Ovary (tissue), 7 donors: ENCODE measurements at regions not wholly inside any gene's neighbourhood (a gene's known extent, or its start where the extent isn't known, plus 50 kb on each side); places are given as distances from the start of the nearest gene placed in this dataset.
"Not testable (repeated sequence)": the region's sequence is repeated elsewhere in the genome, so short reads cannot be mapped to it uniquely, and the experiment has no call there.

Experiments
- DNase-seq, 5 donors: peaks; one replicate each; pipeline ENCODE4 v3.0.0-alpha.2; 2019 to 2020
- H3K27ac ChIP-seq, 2 donors: fragments of 200-600 bp; one replicate each; pipeline versions ENCODE4 v1.5.1 to v1.8.0; 2019 to 2022
- H3K27me3 ChIP-seq: fragments of 200-600 bp; one replicate; pipeline ENCODE4 v1.8.0; 2022
- H3K36me3 ChIP-seq: fragments of 200-600 bp; sonication (generic); one replicate; pipeline ENCODE4 v1.5.1; 2019
- H3K4me1 ChIP-seq: one replicate; pipeline ENCODE4 v1.8.1; 2013; ENCODE audit warnings: mild to moderate bottlenecking, moderate library complexity; ENCODE audit not compliant: insufficient read depth
- H3K4me3 ChIP-seq: fragments of 200-600 bp; sonication (generic); one replicate; pipeline ENCODE4 v1.5.1; 2017
- H3K9me3 ChIP-seq, 2 donors: fragments of 200-600 bp in 1 of 2; sonication (generic) in 1 of 2; one replicate each; pipeline versions ENCODE4 v1.5.1 to v1.8.1; 2013 to 2019; ENCODE audit warnings: mild to moderate bottlenecking in 1 of 2, moderate library complexity in 1 of 2
- CTCF ChIP-seq, 3 donors: fragments of 450-650 bp in 2 of 3; fragments of 200-600 bp in 1 of 3; IDR thresholded peaks; one replicate each; pipeline versions ENCODE4 v1.5.1 to v1.8.0; 2016 to 2022; ENCODE audit warnings: antibody characterized with exemption in 3 of 3, mild to moderate bottlenecking in 1 of 3
- EP300 ChIP-seq: sonication (generic); formaldehyde crosslinking; IDR thresholded peaks from one replicate; pipeline ENCODE4 v1.6.1; 2017; ENCODE audit warnings: antibody characterized with exemption
- POLR2A ChIP-seq: fragments of 450-650 bp; IDR thresholded peaks from one replicate; pipeline ENCODE4 v1.6.1; 2017; ENCODE audit warnings: antibody characterized with exemption, mild to moderate bottlenecking, moderate library complexity
- whole genome bisulfite sequencing, 3 donors: extraction: QIAGEN DNeasy Blood & Tissue Kit in 1 of 3; methylation state at CpG; one replicate each; pipeline versions ENCODE4 v1.1.5 to v1.1.7; 2013 to 2017; 5-methylcytosine and 5-hydroxymethylcytosine counted together
- intact Hi-C, 4 donors: fragments of 100-400 bp; cut with DNase I; formaldehyde crosslinking; loops; one replicate each; pipeline versions ENCODE4 v1.11.0 to v1.15.1; 2022 to 2023
- donor health status: DM: no; HTN: no; CAD: no; lungs with moderate emphysema.
- donor health status: DM: no; HTN: no; CAD: no.
- donor health status: Bipolar disorder and iron deficiency.
- donor health status: DM: no; HTN: no; CAD: no.
- donor health status: DM: yes; HTN: yes; CAD: no.

GRCh38 chrX:13162772-13163410 is 118.5 kb upstream of the FAM9C start:
- Histone ChIP-seq H3K9me3 (no peaks in the 10 kb centered on the region), H3K27ac (no peak overlapping the region), H3K4me1 (peaks cover 7% of the 10 kb centered on the region), H3K36me3 (no peaks in the 10 kb centered on the region), H3K27me3 (no peaks in the 10 kb centered on the region), H3K4me3 (no peak overlapping the region)
- intact Hi-C loops = loop anchor here in 1 of 4 donors (1.0 kb wide), 1 partner anchor 26 kb away; no protein-coding TSS in a partner anchor
- 84 to 87% (median 84%) methylated on average over 4 of the region's 4 CpGs for WGBS, 3 donors
- TF ChIP-seq EP300 (no peak), CTCF (IDR thresholded peaks at IDR 0.05) (no peak), POLR2A (no peak)
- DNase-seq = no peak

GRCh38 chrX:13159886-13160285 is 115.5 kb upstream of the FAM9C start:
- Histone ChIP-seq H3K27ac (no peak overlapping the region), H3K27me3 (no peaks in the 10 kb centered on the region), H3K4me3 (no peak overlapping the region), H3K36me3 (no peaks in the 10 kb centered on the region), H3K4me1 (peaks cover 1% of the 10 kb centered on the region), H3K9me3 (no peaks in the 10 kb centered on the region)
- intact Hi-C loops = no loop called here
- no peak for DNase-seq
- TF ChIP-seq POLR2A (no peak), EP300 (no peak), CTCF (IDR thresholded peaks at IDR 0.05) (no peak)

GRCh38 chrX:13158911-13159310 is 114.5 kb upstream of the FAM9C start:
- Histone ChIP-seq H3K9me3 (no peaks in the 10 kb centered on the region), H3K27me3 (no peaks in the 10 kb centered on the region), H3K4me3 (no peak overlapping the region), H3K36me3 (no peaks in the 10 kb centered on the region), H3K27ac (no peak overlapping the region), H3K4me1 (peaks cover 1% of the 10 kb centered on the region)
- intact Hi-C loops = no loop called here
- DNase-seq = no peak
- TF ChIP-seq POLR2A (no peak), EP300 (no peak), CTCF (IDR thresholded peaks at IDR 0.05) (no peak)

GRCh38 chrX:13155550-13155949 is 111.1 kb upstream of the FAM9C start:
- WGBS, 3 donors = 85 to 96% (median 93%) methylated on average over 1 of the region's 1 CpG
- DNase-seq = not testable (repeated sequence)

GRCh38 chrX:13153796-13154195 is 109.4 kb upstream of the FAM9C start:
- TF ChIP-seq EP300 (no peak), CTCF (IDR thresholded peaks at IDR 0.05) (no peak), POLR2A (no peak)
- peaks cover 0 to 4% of the 10 kb centered on the region in 2 donors for H3K9me3 ChIP-seq
- no peaks in the 10 kb centered on the region for H3K36me3 ChIP-seq
- H3K27ac ChIP-seq = no peak overlapping the region
- DNase-seq = no peak
- no peaks in the 10 kb centered on the region for H3K27me3 ChIP-seq
- intact Hi-C loops = no loop called here
- H3K4me1 ChIP-seq = no peaks in the 10 kb centered on the region
- 67 to 75% (median 68%) methylated on average over 3 of the region's 3 CpGs for WGBS, 3 donors
- no peak overlapping the region for H3K4me3 ChIP-seq

More at GRCh38 chrX:13155550-13155949, 111.1 kb upstream of the FAM9C start:
- H3K27me3 ChIP-seq, H3K9me3 ChIP-seq, H3K36me3 ChIP-seq, H3K4me3 ChIP-seq, H3K27ac ChIP-seq, intact Hi-C loops, H3K4me1 ChIP-seq: not testable (repeated sequence)
